Keratinocyte (primary cell): ENCODE measurements at regions not wholly inside any gene's neighbourhood (a gene's known extent, or its start where the extent isn't known, plus 50 kb on each side); places are given as distances from the start of the nearest gene placed in this dataset.
"Not testable (repeated sequence)": the region's sequence is repeated elsewhere in the genome, so short reads cannot be mapped to it uniquely, and the experiment has no call there.

Experiments used
- DNase-seq: peaks from one replicate; pipeline ENCODE4 v3.0.0-alpha.2; 2011; ENCODE audit warnings: low read depth, missing footprints, low spot score
- FAIRE-seq: peaks from 2 replicates; lab custom pipeline; 2011; peaks lifted over from hg19 to GRCh38; lab: Jason Lieb, UNC
- H2AFZ ChIP-seq: 2 replicates; pipeline ENCODE4 v1.6.0; 2012; ENCODE audit warnings: low read length, control low read depth, inconsistent platforms; ENCODE audit not compliant: control insufficient read depth
- H3K27ac ChIP-seq: 2 replicates; pipeline ENCODE4 v1.5.1; 2011; ENCODE audit warnings: low read length; ENCODE audit not compliant: control insufficient read depth, insufficient read depth
- H3K27me3 ChIP-seq: 3 replicates; pipeline ENCODE4 v1.6.0; 2011; ENCODE audit warnings: low read length; ENCODE audit not compliant: control insufficient read depth, insufficient read depth; ENCODE audit errors: extremely low read depth
- H3K36me3 ChIP-seq, 2 experiments: 2 replicates in 1 of 2; 3 replicates in 1 of 2; pipeline ENCODE4 v1.5.1; 2011; ENCODE audit warnings: low read length in 2 of 2, mild to moderate bottlenecking in 1 of 2; ENCODE audit not compliant: control insufficient read depth in 2 of 2, insufficient read depth in 2 of 2; ENCODE audit errors: extremely low read depth in 1 of 2
- H3K4me1 ChIP-seq: 3 replicates; pipeline ENCODE4 v1.5.1; 2011; ENCODE audit warnings: low read length; ENCODE audit not compliant: control insufficient read depth, insufficient read depth; ENCODE audit errors: extremely low read depth
- H3K4me2 ChIP-seq: 3 replicates; pipeline ENCODE4 v1.6.0; 2011; ENCODE audit warnings: low read depth, low read length; ENCODE audit not compliant: control insufficient read depth, insufficient read depth; ENCODE audit errors: extremely low read depth
- H3K4me3 ChIP-seq, 3 experiments: fragments of 200-600 bp in 1 of 3; sonication (generic) in 1 of 3; 2 replicates in 2 of 3; 3 replicates in 1 of 3; pipeline ENCODE4 v1.5.1; 2011 to 2016; ENCODE audit warnings: low read length in 3 of 3, mild to moderate bottlenecking in 3 of 3, control low read depth in 2 of 3, inconsistent platforms in 1 of 3, low read depth in 1 of 3, mixed read lengths in 1 of 3, mixed run types in 1 of 3, moderate library complexity in 1 of 3; ENCODE audit not compliant: control insufficient read depth in 2 of 3, insufficient read depth in 2 of 3; ENCODE audit errors: extremely low read depth in 1 of 3
- H3K79me2 ChIP-seq: 2 replicates; pipeline ENCODE4 v1.6.0; 2012; ENCODE audit warnings: low read length; ENCODE audit not compliant: control insufficient read depth, insufficient read depth
- H3K9ac ChIP-seq: 3 replicates; pipeline ENCODE4 v1.6.0; 2011; ENCODE audit warnings: low read length; ENCODE audit not compliant: control insufficient read depth, insufficient read depth; ENCODE audit errors: extremely low read depth
- H3K9me1 ChIP-seq: 3 replicates; pipeline ENCODE4 v1.6.0; 2011; ENCODE audit warnings: low read length; ENCODE audit not compliant: control insufficient read depth, insufficient read depth; ENCODE audit errors: extremely low read depth
- H3K9me3 ChIP-seq: 2 replicates; pipeline ENCODE4 v1.5.1; 2012; ENCODE audit warnings: low read depth, low read length; ENCODE audit not compliant: control insufficient read depth
- H4K20me1 ChIP-seq: 3 replicates; pipeline ENCODE4 v1.6.0; 2011; ENCODE audit warnings: low read length; ENCODE audit not compliant: control insufficient read depth, insufficient read depth; ENCODE audit errors: extremely low read depth
- CTCF ChIP-seq, 3 experiments: IDR thresholded peaks in 1 of 3; conservative IDR thresholded peaks in 1 of 3; optimal IDR thresholded peaks in 1 of 3; 2 replicates in 2 of 3; 3 replicates in 1 of 3; pipeline versions ENCODE3 to v1.5.1; 2011; ENCODE audit warnings: low read length in 3 of 3, mild to moderate bottlenecking in 3 of 3, moderate library complexity in 2 of 3, control low read depth in 1 of 3, inconsistent platforms in 1 of 3; ENCODE audit not compliant: insufficient read depth in 2 of 3; ENCODE audit errors: extremely low read depth in 1 of 3
- EZH2 ChIP-seq: IDR thresholded peaks from one replicate; pipeline ENCODE4 v1.6.1; 2012; ENCODE audit warnings: inconsistent platforms, mild to moderate bottlenecking, low read length, moderate library complexity
- dilution Hi-C: fragments of 300-500 bp; cut with MboI; formaldehyde crosslinking; loops from one replicate; pipeline ENCODE4 v1.7.0; 2020; ENCODE audit warnings: low sequenced_read_pairs; ENCODE audit not compliant: extremely low pct_ligation_motif_present

- DNase-seq: no peak
- TF ChIP-seq CTCF (optimal IDR thresholded peaks at IDR 0.05 in 1 of 3, IDR thresholded peaks at IDR 0.05 in 1 of 3, conservative IDR thresholded peaks at IDR 0.05 in 1 of 3; ENCODE audit: extremely low read depth in 1 of 3, insufficient read depth in 2 of 3, low read length in 3 of 3) (no peak), EZH2 (no peak)
- no peaks in the 10 kb centered on the region for H3K9me1 ChIP-seq
- no peak overlapping the region for H3K4me2 ChIP-seq
- H2AFZ ChIP-seq: no peak overlapping the region
- no peaks in the 10 kb centered on the region for H3K4me1 ChIP-seq
- H3K4me3 ChIP-seq: no peak overlapping the region
- no peaks in the 10 kb centered on the region for H4K20me1 ChIP-seq
- H3K9ac ChIP-seq: no peak overlapping the region
- peaks cover 7% of the 10 kb centered on the region for H3K27me3 ChIP-seq
- no peak overlapping the region for H3K27ac ChIP-seq
- no peaks in the 10 kb centered on the region for H3K36me3 ChIP-seq
- no peaks in the 10 kb centered on the region for H3K79me2 ChIP-seq
- no peaks in the 10 kb centered on the region for H3K9me3 ChIP-seq
- dilution Hi-C loops: no loop called here
- FAIRE-seq: no peak
These were observed 82.2 kb upstream of the RMP24 start for GRCh38 chr18:35890323-35890722.

GRCh38 chr18:35892118-35892517 lies 80.4 kb upstream of the RMP24 start:
- no peak overlapping the region for H3K4me2 ChIP-seq
- FAIRE-seq: no peak
- H3K27me3 ChIP-seq: peaks cover 7% of the 10 kb centered on the region
- H3K27ac ChIP-seq: no peak overlapping the region
- TF ChIP-seq EZH2 (no peak), CTCF (optimal IDR thresholded peaks at IDR 0.05 in 1 of 3, IDR thresholded peaks at IDR 0.05 in 1 of 3, conservative IDR thresholded peaks at IDR 0.05 in 1 of 3; ENCODE audit: extremely low read depth in 1 of 3, insufficient read depth in 2 of 3, low read length in 3 of 3) (no peak)
- H3K4me3 ChIP-seq: no peak overlapping the region
- H3K9me1 ChIP-seq: no peaks in the 10 kb centered on the region
- dilution Hi-C loops: no loop called here
- no peak for DNase-seq
- H3K9ac ChIP-seq: no peak overlapping the region
- H3K36me3 ChIP-seq: no peaks in the 10 kb centered on the region
- no peaks in the 10 kb centered on the region for H4K20me1 ChIP-seq
- no peaks in the 10 kb centered on the region for H3K79me2 ChIP-seq
- H3K4me1 ChIP-seq: no peaks in the 10 kb centered on the region
- no peak overlapping the region for H2AFZ ChIP-seq
- H3K9me3 ChIP-seq: no peaks in the 10 kb centered on the region

GRCh38 chr18:35897481-35897880 lies 75.0 kb upstream of the RMP24 start:
- H3K9ac ChIP-seq, H4K20me1 ChIP-seq, H3K4me1 ChIP-seq, H3K36me3 ChIP-seq, H3K9me3 ChIP-seq, H3K79me2 ChIP-seq, H3K4me3 ChIP-seq, H3K9me1 ChIP-seq, H3K4me2 ChIP-seq, H3K27ac ChIP-seq, H2AFZ ChIP-seq, FAIRE-seq, H3K27me3 ChIP-seq, dilution Hi-C loops, DNase-seq: not testable (repeated sequence)
